OCI-LY1 (cell line): ENCODE measurements at regions not wholly inside any gene's neighbourhood (a gene's known extent, or its start where the extent isn't known, plus 50 kb on each side); places are given as distances from the start of the nearest gene placed in this dataset.

Experiments used
- H2AFZ ChIP-seq: fragments of 200-600 bp; sonication (generic), shearing (Covaris generic); 2 replicates; pipeline ENCODE4 v1.6.0; 2014; ENCODE audit warnings: antibody characterized with exemption, mild to moderate bottlenecking, low read length
- H3F3A ChIP-seq: fragments of 200-600 bp; sonication (generic), shearing (Covaris generic); 2 replicates; pipeline ENCODE4 v1.6.0; 2014; ENCODE audit warnings: mild to moderate bottlenecking, antibody characterized with exemption, low read length, moderate library complexity; ENCODE audit not compliant: insufficient read depth
- H3K27ac ChIP-seq: fragments of 200-600 bp; sonication (generic); 2 replicates; pipeline ENCODE4 v1.5.1; 2014; ENCODE audit warnings: low read length, mixed run types, mild to moderate bottlenecking, low read depth; ENCODE audit not compliant: poor library complexity, severe bottlenecking
- H3K27me3 ChIP-seq: fragments of 200-600 bp; sonication (generic); 2 replicates; pipeline ENCODE4 v1.6.0; 2014; ENCODE audit warnings: antibody characterized with exemption, mild to moderate bottlenecking, low read length, moderate library complexity; ENCODE audit not compliant: insufficient read depth
- H3K36me3 ChIP-seq: fragments of 200-600 bp; sonication (generic); 2 replicates; pipeline ENCODE4 v1.6.1; 2014; ENCODE audit warnings: mild to moderate bottlenecking, antibody characterized with exemption, low read length, moderate library complexity, mixed read lengths; ENCODE audit not compliant: insufficient read depth
- H3K4me1 ChIP-seq: fragments of 200-600 bp; sonication (generic); 2 replicates; pipeline ENCODE4 v1.5.1; 2014; ENCODE audit warnings: mild to moderate bottlenecking, low read length, moderate library complexity; ENCODE audit not compliant: insufficient read depth, severe bottlenecking
- H3K4me2 ChIP-seq: fragments of 200-600 bp; sonication (generic), shearing (Covaris generic); 2 replicates; pipeline ENCODE4 v1.6.1; 2014; ENCODE audit warnings: low read length
- H3K4me3 ChIP-seq: fragments of 200-600 bp; sonication (generic); 2 replicates; pipeline ENCODE4 v1.5.1; 2014; ENCODE audit warnings: low read length, low read depth, mild to moderate bottlenecking, mixed read lengths; ENCODE audit not compliant: poor library complexity, severe bottlenecking
- H3K79me2 ChIP-seq: fragments of 200-600 bp; shearing (Covaris generic); 2 replicates; pipeline ENCODE4 v1.6.1; 2016; ENCODE audit warnings: mixed run types, low read length, mixed read lengths; ENCODE audit not compliant: insufficient read depth
- H3K9ac ChIP-seq: fragments of 200-600 bp; sonication (generic), shearing (Covaris generic); 2 replicates; pipeline ENCODE4 v1.6.1; 2014; ENCODE audit warnings: mild to moderate bottlenecking, low read length, mixed read lengths
- H3K9me2 ChIP-seq: fragments of 200-600 bp; sonication (generic), shearing (Covaris generic); 2 replicates; pipeline ENCODE4 v1.6.1; 2014; ENCODE audit warnings: low read depth, mild to moderate bottlenecking, low read length, mixed read lengths
- H3K9me3 ChIP-seq: fragments of 200-600 bp; shearing (Covaris generic); 2 replicates; pipeline ENCODE4 v1.6.1; 2014; ENCODE audit warnings: low read length, mixed read lengths
- H4K20me1 ChIP-seq: fragments of 200-600 bp; sonication (generic), shearing (Covaris generic); 2 replicates; pipeline ENCODE4 v1.6.0; 2016; ENCODE audit warnings: mild to moderate bottlenecking, low read length; ENCODE audit not compliant: insufficient read depth
- EZH2 ChIP-seq: fragments of 200-600 bp; sonication (generic), shearing (Covaris generic); IDR thresholded peaks from 2 replicates; pipeline ENCODE4 v1.8.0; 2017; ENCODE audit warnings: borderline replicate concordance, mixed run types, mild to moderate bottlenecking, antibody characterized with exemption, low read length, moderate library complexity, mixed read lengths
- TF ChIP-seq, protein P1 (sequence below): fragments of 200-600 bp; sonication (generic), shearing (Covaris generic); IDR thresholded peaks from 2 replicates; pipeline ENCODE4 v1.5.1; 2017; ENCODE audit warnings: mild to moderate bottlenecking, antibody characterized with exemption, low read length, moderate library complexity, mixed read lengths

DNA sequence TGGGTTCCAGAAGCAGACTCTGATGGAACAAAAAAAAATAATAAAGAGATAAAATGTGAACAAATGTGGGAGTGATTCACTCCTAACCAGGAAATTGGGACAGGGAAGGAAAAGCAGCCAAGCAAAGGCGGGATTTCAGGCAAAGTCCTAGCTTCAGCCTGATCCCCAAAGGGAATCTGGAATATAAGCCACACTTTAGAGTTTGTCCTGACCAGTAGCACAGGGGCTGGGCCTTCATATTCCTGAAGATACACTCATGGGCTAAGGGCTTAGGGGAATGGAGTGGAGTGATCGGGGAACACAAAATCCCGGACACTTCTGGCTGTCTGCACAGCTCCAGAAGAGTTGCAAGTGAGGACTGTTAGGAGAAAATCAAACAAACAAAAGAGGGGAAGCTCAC is 135.0 kb upstream of the COL8A1 start:
- Histone ChIP-seq H3K4me3 (no peak overlapping the region), H3F3A (no peaks in the 10 kb centered on the region), H3K9me2 (no peaks in the 10 kb centered on the region), H3K4me2 (no peak overlapping the region), H3K9me3 (no peaks in the 10 kb centered on the region), H3K36me3 (no peaks in the 10 kb centered on the region), H2AFZ (no peak overlapping the region), H4K20me1 (no peaks in the 10 kb centered on the region), H3K79me2 (no peaks in the 10 kb centered on the region), H3K4me1 (no peaks in the 10 kb centered on the region), H3K27ac (no peak overlapping the region), H3K9ac (no peak overlapping the region), H3K27me3 (no peaks in the 10 kb centered on the region)
- no peak for TF ChIP-seq EZH2
- TF ChIP-seq, protein P1, sequence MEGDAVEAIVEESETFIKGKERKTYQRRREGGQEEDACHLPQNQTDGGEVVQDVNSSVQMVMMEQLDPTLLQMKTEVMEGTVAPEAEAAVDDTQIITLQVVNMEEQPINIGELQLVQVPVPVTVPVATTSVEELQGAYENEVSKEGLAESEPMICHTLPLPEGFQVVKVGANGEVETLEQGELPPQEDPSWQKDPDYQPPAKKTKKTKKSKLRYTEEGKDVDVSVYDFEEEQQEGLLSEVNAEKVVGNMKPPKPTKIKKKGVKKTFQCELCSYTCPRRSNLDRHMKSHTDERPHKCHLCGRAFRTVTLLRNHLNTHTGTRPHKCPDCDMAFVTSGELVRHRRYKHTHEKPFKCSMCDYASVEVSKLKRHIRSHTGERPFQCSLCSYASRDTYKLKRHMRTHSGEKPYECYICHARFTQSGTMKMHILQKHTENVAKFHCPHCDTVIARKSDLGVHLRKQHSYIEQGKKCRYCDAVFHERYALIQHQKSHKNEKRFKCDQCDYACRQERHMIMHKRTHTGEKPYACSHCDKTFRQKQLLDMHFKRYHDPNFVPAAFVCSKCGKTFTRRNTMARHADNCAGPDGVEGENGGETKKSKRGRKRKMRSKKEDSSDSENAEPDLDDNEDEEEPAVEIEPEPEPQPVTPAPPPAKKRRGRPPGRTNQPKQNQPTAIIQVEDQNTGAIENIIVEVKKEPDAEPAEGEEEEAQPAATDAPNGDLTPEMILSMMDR = no peak

DNA sequence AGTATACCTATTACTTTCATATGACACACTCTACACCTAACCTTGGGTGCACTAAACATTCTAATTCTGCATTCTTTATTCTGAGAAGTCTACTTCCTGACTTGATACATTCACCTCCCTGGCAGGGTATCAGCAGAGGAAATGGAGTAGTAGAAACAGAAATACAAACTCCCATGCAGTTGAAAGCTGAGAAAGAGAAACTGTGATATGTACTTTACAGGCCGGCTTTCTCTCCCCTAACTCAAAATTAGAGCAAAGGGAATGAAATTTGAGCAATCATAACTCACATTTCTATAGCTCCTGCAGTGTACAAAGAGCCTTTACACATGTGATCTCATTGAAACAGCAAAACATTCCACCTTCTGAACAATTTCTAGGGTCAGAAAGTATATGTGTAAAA is 135.5 kb upstream of the COL8A1 start:
- no peak overlapping the region for H2AFZ ChIP-seq

DNA sequence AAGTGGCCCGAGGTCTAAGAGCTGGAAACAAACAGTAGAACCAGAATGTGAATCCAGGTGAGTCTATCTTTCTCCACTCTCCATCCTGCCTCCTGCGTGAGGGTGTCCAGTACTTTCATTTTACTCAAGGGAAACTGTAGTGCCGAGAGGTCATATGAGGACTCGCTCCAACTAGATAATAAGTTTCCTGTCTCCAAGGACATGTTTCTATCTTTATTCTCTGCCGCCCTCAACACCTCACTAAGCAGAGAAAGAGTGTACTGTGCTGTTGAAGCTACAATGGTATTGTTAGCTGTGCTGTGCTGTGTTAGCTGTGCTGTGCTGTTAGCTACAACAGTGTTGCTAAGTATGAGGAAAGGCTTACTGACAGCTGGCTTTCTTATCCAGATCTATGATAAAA is 137.9 kb upstream of the COL8A1 start:
- no peak for TF ChIP-seq EZH2
- Histone ChIP-seq H3K4me3 (no peak overlapping the region), H2AFZ (no peak overlapping the region)

More for the DNA sequence above, 135.5 kb upstream of the COL8A1 start:
- no peaks in the 10 kb centered on the region for H4K20me1 ChIP-seq
- H3K4me3 ChIP-seq = no peak overlapping the region
- H3K27me3 ChIP-seq = no peaks in the 10 kb centered on the region
- TF ChIP-seq, protein P1 = no peak
- no peak for TF ChIP-seq EZH2
- H3K79me2 ChIP-seq = no peaks in the 10 kb centered on the region
- H3K4me1 ChIP-seq = no peaks in the 10 kb centered on the region
- H3K4me2 ChIP-seq = no peak overlapping the region
- H3K36me3 ChIP-seq = no peaks in the 10 kb centered on the region
- H3F3A ChIP-seq = no peaks in the 10 kb centered on the region
- H3K9me2 ChIP-seq = no peaks in the 10 kb centered on the region
- no peak overlapping the region for H3K27ac ChIP-seq
- no peaks in the 10 kb centered on the region for H3K9me3 ChIP-seq
- H3K9ac ChIP-seq = no peak overlapping the region

More for the DNA sequence above, 137.9 kb upstream of the COL8A1 start:
- Histone ChIP-seq H3K4me2 (no peak overlapping the region), H3K9me2 (no peaks in the 10 kb centered on the region), H3K27me3 (no peaks in the 10 kb centered on the region), H3K79me2 (no peaks in the 10 kb centered on the region), H3K9ac (no peak overlapping the region), H3K27ac (no peak overlapping the region), H3K4me1 (no peaks in the 10 kb centered on the region), H3K36me3 (no peaks in the 10 kb centered on the region), H3K9me3 (no peaks in the 10 kb centered on the region), H3F3A (no peaks in the 10 kb centered on the region), H4K20me1 (no peaks in the 10 kb centered on the region)
